ES-I3 (cell line): ENCODE measurements at regions not wholly inside any gene's neighbourhood (a gene's known extent, or its start where the extent isn't known, plus 50 kb on each side); places are given as distances from the start of the nearest gene placed in this dataset.

Experiments
- H3K36me3 ChIP-seq: 2 replicates; pipeline ENCODE4 v1.6.1; 2013; ENCODE audit warnings: mild to moderate bottlenecking, low read length, control low read depth, moderate library complexity; ENCODE audit not compliant: insufficient read depth
- H3K4me1 ChIP-seq: 2 replicates; pipeline ENCODE4 v1.6.1; 2013; ENCODE audit warnings: mild to moderate bottlenecking, control low read depth, low read length; ENCODE audit not compliant: insufficient read depth
- H3K9ac ChIP-seq: 2 replicates; pipeline ENCODE4 v1.6.1; 2013; ENCODE audit warnings: low read depth, mild to moderate bottlenecking, low read length, moderate library complexity
- H3K9me3 ChIP-seq: 2 replicates; pipeline ENCODE4 v1.6.1; 2013; ENCODE audit warnings: mild to moderate bottlenecking, low read length, moderate library complexity; ENCODE audit not compliant: control insufficient read depth, insufficient read depth

DNA sequence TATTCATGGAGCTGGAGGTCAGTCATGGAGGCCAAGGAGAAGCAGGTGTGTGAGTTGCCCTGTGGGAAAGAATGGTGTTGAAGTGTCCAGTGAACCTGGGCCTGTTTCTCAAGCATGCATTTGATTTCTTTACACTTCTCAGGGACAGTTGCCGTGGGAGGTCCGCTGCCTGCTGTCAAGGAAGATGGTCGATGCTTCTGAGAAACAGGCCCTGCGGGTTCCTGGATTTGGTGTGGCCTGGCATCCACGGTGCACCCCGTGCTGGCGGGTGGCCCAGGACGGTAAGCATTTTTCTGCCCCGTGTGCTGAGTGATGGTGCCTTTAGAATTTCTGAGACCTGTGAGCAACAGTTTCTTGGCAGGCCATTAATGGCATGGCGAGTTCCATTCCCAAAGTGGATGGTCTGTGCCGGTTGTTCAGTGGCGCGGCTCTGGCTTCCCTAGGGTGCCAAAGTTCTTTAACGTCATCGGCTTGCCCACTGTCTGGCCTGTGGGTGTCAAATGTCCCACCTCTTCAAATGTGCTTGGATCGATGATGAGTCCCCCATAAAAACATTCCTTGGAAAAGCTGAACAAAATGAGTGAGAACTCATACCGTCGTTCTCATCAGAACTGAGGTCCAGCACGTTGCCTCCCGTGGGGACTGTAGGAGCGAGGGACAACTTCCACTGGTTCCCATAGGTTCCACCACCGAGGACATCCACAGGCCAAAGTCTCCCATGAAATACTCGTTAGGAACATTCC lies 107.2 kb downstream of the SNRPN start:
- Histone ChIP-seq H3K9ac (no peak overlapping the region), H3K4me1 (no peaks in the 10 kb centered on the region), H3K9me3 (peaks cover 73% of the 10 kb centered on the region), H3K36me3 (peaks cover 91% of the 10 kb centered on the region)

DNA sequence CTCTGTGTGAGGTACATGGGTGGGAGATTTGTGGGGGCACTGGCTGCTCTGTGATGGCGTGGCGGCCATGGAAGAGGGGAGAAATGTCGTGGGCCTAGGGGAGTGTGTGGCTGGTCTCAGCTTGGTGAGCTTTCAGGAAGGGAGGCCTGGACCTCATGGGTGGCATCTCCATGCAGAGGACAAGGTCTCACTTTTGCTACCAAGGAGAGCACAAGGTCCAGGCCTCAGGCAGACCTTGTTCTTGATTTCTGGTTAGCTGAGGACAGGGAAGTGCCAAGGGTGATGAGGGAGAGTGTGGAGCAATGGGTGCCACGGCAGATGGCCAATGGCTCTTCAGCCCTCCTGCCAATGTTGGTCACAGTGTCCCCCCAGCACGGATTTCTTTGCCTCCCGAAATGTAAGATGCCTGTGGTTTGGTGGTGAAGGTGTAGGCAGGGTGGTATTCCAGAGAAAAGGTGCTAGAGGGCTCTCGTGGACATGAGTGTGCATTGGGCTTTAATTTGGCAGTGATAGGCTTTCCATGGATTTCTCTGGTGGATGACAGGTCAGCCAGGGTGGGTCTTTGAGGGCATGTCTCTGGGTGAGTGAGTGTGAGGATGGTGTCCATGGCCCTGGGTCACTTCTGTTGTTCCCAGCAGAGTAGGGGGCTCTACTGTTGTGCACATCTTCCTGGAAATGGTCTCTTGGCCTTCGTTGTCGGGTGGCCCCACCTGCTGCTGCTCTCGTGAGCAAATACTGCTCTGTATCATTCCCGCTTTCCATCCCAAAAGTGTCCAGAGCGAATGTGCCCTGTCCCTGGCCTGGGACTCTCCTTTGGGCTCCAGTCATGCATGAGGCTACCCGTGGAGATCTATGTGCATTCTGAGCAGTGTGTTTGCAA lies 108.0 kb downstream of the SNRPN start:
- H3K36me3 ChIP-seq = peaks cover 92% of the 10 kb centered on the region
- H3K4me1 ChIP-seq = no peaks in the 10 kb centered on the region
- peaks cover 73% of the 10 kb centered on the region for H3K9me3 ChIP-seq
- no peak overlapping the region for H3K9ac ChIP-seq

DNA sequence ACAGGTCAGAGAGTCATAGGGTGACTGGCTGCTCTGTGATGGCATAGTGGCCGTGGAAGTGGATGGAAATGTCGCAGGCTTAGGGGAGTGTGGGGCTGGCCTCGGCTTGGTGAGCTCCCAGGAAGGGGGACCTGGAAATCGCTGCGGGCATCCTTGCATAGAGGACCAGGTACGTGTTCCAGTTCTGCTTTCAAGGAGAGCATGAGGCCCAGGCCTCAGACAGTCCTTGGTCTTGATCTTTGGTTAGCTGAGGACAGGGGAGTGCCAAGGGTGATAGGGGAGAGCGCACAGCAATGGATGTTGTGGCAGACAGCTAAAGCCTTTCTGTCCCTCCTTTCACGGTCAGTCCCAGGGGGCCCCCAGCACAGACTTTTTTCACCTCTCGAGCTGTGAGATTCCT lies 110.5 kb downstream of the SNRPN start:
- Histone ChIP-seq H3K9ac (no peak overlapping the region), H3K9me3 (peaks cover 76% of the 10 kb centered on the region), H3K4me1 (no peaks in the 10 kb centered on the region), H3K36me3 (peaks cover 93% of the 10 kb centered on the region)

DNA sequence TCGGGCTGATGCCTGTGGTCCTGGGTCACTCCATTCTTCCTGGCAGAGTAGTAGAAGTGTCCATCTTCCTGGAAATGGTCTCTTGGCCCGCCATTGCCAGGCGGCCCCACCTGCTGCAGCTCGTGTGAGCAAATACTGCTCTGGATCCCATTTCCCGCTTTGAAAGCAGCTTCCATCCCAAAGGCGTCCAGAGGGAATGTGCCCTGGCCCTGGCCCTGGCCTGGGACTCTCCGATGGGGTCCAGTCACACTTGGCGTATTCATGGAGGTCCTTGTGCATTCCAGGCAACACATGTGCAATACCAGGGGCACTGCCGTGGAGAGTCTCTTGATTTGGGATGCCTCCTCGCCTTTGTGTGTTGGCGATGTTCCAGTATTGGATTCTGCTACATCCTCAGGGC lies 111.1 kb downstream of the SNRPN start:
- peaks cover 93% of the 10 kb centered on the region for H3K36me3 ChIP-seq
- peaks cover 70% of the 10 kb centered on the region for H3K9me3 ChIP-seq

DNA sequence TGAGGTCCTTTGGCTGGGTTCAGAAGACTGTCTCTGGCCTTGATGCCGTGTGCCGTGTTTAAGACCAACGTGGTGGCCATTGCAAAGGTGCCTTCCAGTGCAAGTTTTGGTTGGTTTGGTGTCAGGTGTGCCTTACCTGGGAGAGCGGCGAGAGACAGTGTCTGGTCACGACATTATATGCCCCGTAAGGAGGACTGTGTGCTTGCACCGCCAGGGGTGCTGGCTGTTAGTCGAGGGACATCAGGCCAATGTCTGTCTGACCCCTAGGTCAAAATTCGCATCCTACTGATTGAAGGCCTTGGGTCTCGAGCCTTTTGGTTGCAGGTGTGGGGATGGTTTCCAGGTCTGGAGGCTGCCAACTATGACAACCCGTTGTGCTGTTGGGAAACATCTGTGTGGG lies 111.9 kb downstream of the SNRPN start:
- Histone ChIP-seq H3K36me3 (peaks cover 96% of the 10 kb centered on the region), H3K4me1 (no peaks in the 10 kb centered on the region), H3K9ac (no peak overlapping the region), H3K9me3 (peaks cover 66% of the 10 kb centered on the region)

More for the DNA sequence above, 111.1 kb downstream of the SNRPN start:
- Histone ChIP-seq H3K9ac (no peak overlapping the region), H3K4me1 (no peaks in the 10 kb centered on the region)

DNA sequence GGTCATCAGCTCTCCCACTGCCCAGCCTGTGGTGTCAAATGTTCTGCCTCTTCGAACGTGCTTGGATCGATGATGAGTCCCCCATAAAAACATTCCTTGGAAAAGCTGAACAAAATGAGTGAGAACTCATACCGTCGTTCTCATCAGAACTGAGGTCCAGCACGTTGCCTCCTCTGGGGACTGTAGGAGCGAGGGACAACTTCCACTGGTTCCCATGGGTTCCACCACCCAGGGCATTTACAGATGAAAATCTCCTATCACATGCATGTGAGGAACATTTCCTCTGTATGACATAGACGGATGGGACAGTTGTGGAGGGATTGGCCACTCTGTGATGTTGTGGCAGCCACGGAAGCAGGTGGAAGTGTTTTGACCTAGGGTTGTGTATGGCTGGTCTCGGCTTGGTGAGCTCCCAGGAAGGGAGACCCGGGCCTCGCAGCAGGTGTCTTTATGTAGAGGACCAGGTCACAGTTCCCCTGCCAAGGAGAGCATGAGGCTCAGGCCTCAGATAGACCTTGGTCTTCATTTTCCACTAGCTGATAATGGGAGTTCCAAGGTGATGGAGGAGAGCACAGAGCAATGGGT lies 113.0 kb downstream of the SNRPN start:
- Histone ChIP-seq H3K9me3 (peaks cover 70% of the 10 kb centered on the region), H3K4me1 (no peaks in the 10 kb centered on the region), H3K9ac (no peak overlapping the region), H3K36me3 (peaks cover 98% of the 10 kb centered on the region)

DNA sequence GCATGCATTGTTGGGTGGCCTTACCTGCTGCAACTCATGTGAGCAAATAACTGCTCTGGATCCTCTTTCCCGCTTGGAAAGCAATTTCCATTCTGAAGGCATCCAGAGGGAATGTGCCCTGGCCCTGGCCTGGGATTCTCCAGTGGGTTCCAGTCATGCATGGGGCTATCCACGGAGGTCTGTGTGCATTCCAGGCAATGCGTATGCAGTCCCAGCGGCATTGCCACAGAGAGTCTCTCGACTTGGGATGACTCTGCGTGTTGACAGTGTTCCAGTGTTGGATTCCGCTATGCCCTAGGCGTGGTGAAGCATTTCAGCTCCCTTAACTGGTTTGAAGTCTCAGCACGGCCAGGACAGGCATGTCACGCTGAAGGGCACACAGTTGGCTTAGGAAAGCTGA lies 113.9 kb downstream of the SNRPN start:
- Histone ChIP-seq H3K9ac (no peak overlapping the region), H3K9me3 (peaks cover 67% of the 10 kb centered on the region), H3K36me3 (peaks cover 98% of the 10 kb centered on the region), H3K4me1 (no peaks in the 10 kb centered on the region)

DNA sequence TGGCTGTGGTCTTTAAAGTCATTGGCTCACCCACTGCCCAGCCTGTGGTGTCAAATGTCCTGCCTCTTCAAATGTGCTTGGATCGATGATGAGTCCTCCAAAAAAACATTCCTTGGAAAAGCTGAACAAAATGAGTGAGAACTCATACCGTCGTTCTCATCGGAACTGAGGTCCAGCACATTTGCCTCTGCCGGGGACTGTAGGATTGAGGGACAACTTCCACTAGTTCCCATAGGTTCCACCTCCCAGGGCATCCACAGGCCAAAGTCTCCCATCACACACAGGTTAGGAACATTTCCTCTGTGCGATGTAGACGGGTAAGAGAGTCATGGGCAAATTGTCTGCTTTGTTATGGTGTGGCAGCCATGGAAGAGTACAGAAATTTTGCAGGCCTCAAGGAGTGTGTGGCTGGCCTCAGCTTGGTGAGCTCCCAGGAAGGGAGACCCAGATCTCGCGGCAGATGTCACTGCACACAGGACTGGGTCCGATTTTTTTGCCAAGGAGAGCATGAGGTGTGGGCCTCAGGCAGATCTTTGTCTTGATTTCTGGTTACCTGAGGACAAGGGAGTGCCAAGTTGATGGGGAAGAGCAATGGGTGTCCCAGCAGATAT lies 115.7 kb downstream of the SNRPN start:
- no peaks in the 10 kb centered on the region for H3K4me1 ChIP-seq
- H3K9ac ChIP-seq = no peak overlapping the region
- peaks cover 59% of the 10 kb centered on the region for H3K9me3 ChIP-seq
- peaks cover 98% of the 10 kb centered on the region for H3K36me3 ChIP-seq

DNA sequence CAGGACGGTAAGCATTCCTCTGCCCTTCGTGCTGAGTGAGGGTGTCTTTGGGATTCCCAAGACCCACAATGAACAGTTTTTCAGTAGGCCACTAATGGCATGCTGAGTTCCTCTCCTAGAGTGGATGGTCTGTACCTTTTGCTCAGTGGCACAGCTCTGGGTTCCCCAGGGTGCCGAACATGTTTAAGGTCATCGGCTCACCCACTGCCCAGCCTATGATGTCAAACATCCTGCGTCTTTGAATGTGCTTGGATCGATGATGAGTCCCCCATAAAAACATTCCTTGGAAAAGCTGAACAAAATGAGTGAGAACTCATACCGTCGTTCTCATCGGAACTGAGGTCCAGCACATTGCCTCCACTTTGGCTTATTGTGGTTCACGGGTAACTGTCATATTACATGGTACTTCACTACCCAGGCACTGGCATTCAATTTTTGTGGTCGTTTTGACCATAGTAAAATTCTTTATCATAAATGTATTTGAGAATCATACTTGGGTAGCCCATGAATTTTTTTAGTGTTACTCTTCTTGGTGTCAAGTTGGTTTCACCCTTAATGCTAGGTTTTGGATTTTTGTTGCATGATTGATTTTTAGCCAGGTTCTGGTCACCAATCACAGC lies 118.2 kb downstream of the SNRPN start:
- peaks cover 46% of the 10 kb centered on the region for H3K9me3 ChIP-seq
- no peak overlapping the region for H3K9ac ChIP-seq

DNA sequence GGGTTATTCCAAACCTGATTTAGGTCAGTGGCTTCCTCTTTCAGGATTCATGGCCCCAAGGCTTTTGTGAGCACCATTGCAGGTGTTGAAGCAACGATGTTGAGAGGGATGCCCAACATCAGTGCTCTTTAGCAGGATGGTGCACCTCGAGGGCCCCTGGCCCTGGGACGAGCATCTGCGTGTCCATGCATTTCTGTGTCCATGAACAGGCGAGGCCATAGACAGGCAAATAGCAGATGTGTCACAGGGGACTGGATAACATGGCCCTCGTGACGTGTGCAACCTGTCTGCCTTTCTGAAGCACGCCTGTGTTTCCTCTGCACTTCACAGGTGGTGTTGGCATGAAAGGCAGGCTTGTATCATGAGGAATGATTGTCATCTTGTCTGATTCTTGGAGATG lies 132.3 kb downstream of the SNRPN start:
- Histone ChIP-seq H3K36me3 (peaks cover 82% of the 10 kb centered on the region), H3K9me3 (no peaks in the 10 kb centered on the region), H3K4me1 (no peaks in the 10 kb centered on the region), H3K9ac (no peak overlapping the region)

More for the DNA sequence above, 118.2 kb downstream of the SNRPN start:
- Histone ChIP-seq H3K4me1 (no peaks in the 10 kb centered on the region), H3K36me3 (peaks cover 96% of the 10 kb centered on the region)

DNA sequence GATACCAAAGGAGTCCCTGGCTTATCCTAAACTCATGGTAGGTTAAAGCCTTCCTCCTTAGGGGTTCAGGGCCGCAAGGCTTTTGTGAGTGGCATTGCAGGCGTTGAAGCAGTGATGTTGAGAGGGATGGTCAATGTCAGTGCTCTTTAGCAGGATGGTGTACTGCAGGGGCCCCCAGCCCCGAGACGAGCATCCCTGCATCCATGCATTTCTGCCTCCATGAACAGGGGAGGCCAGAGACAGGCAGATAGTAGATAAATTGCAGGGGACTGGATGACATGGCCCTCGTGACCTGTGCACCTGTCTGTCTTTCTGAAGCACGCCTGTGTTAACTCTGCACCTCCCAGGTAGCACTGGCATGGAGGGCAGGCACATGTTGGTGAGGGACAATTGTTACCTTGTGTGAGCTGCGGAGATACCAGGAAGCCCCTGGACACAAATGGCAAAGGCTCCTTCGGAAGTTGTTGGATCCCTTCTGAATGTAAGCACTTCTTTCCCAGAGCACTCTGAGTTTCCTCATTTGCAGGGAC lies 133.5 kb downstream of the SNRPN start:
- H3K4me1 ChIP-seq = no peaks in the 10 kb centered on the region
- H3K36me3 ChIP-seq = peaks cover 77% of the 10 kb centered on the region
- H3K9me3 ChIP-seq = no peaks in the 10 kb centered on the region
- H3K9ac ChIP-seq = no peak overlapping the region

DNA sequence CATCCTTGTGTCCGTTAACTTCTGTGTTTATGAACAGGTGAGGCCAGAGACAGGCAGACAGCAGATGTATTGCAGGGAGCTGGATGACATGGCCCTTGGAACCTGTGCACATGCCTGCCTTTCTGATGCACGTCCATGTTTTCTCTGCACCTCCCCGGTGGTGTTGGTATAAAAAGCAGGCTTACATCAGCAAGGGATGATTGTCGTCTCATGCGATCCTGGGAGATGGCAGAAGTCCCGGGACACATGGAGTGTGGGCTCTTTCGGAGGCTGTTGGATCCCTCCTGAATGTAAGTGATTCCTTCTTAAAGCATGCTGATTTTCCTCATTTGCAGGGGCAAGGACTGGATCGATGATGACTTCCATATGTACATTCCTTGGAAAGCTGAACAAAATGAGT lies 134.8 kb downstream of the SNRPN start:
- Histone ChIP-seq H3K36me3 (peaks cover 68% of the 10 kb centered on the region), H3K4me1 (no peaks in the 10 kb centered on the region), H3K9me3 (no peaks in the 10 kb centered on the region), H3K9ac (no peak overlapping the region)

DNA sequence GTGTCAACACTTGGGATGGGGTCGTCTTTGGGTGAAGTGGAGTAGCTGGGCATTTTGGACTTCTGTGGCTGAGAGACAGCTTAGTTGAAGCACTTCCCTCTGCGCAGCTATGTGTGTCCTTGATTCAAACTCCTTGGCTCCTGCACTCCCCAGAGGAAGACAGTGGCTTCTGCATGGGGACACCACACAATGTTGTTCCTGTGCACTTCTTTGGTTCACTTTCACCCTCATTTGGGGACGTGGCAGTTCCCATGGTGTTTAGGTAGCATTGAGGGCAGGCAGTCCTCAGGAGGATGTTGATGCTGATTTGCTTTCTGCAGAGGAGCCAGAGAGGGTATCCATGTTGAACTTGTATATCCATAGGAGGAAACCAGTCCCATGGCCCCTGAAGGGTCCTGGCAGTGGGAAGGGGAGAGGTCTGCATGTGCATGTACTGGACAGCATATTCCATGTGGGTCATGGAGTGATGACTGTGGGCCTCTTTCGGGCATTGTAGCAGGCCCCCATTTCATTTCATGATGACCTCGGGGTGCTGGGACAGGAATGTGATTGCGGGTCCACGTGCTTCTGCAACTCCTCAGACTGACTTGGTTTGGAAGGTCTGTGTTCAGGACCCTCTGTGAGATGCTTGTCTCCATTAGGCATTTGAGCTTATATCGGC lies 135.4 kb downstream of the SNRPN start:
- Histone ChIP-seq H3K9ac (no peak overlapping the region), H3K9me3 (no peaks in the 10 kb centered on the region), H3K4me1 (no peaks in the 10 kb centered on the region), H3K36me3 (peaks cover 68% of the 10 kb centered on the region)
